ENCODE measurements at regions not wholly inside any gene's neighbourhood (a gene's known extent, or its start where the extent isn't known, plus 50 kb on each side); places are given as distances from the start of the nearest gene placed in this dataset.

- H3K27me3 Mint-ChIP-seq (ENCODE audit: low read depth) = peaks cover 4% of the 10 kb centered on the region
- no peak overlapping the region for H2BK20ac ChIP-seq (ENCODE audit: low read depth, low read length, poor library complexity, severe bottlenecking)
- H3K27ac Mint-ChIP-seq = no peak overlapping the region
- no peak overlapping the region for H2BK120ac ChIP-seq (ENCODE audit: low read depth, low read length, poor library complexity, severe bottlenecking)
- no peak overlapping the region for H2AK5ac ChIP-seq (ENCODE audit: insufficient read length, low read length)
- DNase-seq = no peak
- H2BK15ac ChIP-seq (ENCODE audit: low read depth, low read length) = no peak overlapping the region
- no peaks in the 10 kb centered on the region for H3K27me3 ChIP-seq (ENCODE audit: insufficient read depth, low read length)
- H3K9me3 ChIP-seq (ENCODE audit: control insufficient read depth, low read depth, low read length) = no peaks in the 10 kb centered on the region
- no peaks in the 10 kb centered on the region for H3K4me1 ChIP-seq (ENCODE audit: insufficient read depth, low read length)
- no peak overlapping the region for H2BK5ac ChIP-seq (ENCODE audit: insufficient read length, low read length)
- H3K79me2 ChIP-seq (ENCODE audit: insufficient read depth, low read length) = no peaks in the 10 kb centered on the region
- no peak overlapping the region for H3K27ac ChIP-seq (ENCODE audit: insufficient read length, low read depth, low read length)
- H3K79me1 ChIP-seq (ENCODE audit: insufficient read depth, low read depth, low read length, poor library complexity, severe bottlenecking) = no peaks in the 10 kb centered on the region
- no peaks in the 10 kb centered on the region for H3K23me2 ChIP-seq (ENCODE audit: insufficient read length, low read depth, low read length, poor library complexity, severe bottlenecking)
- no peak overlapping the region for H3K4ac ChIP-seq (ENCODE audit: low read depth, low read length)
- no peak overlapping the region for H3K23ac ChIP-seq (ENCODE audit: insufficient read length, low read depth, low read length)
- no peak overlapping the region for H3K18ac ChIP-seq (ENCODE audit: insufficient read length, low read depth, low read length)
- no peaks in the 10 kb centered on the region for H4K20me1 ChIP-seq (ENCODE audit: control insufficient read depth, insufficient read depth, insufficient read length)
- H3K4me1 Mint-ChIP-seq = peaks cover 7 to 14% of the 10 kb centered on the region in 2 experiments
- H3K4me2 ChIP-seq (ENCODE audit: insufficient read depth, insufficient read length, low read length) = no peak overlapping the region
- H3K9me3 Mint-ChIP-seq = no peaks in the 10 kb centered on the region
- no peak overlapping the region for H3K4me3 Mint-ChIP-seq
- H2AFZ ChIP-seq (ENCODE audit: low read length) = no peak overlapping the region
- H4K8ac ChIP-seq (replicated peaks; ENCODE audit: insufficient read length, low read depth, low read length) = no peak overlapping the region
- H3K9ac ChIP-seq (ENCODE audit: extremely low read depth, insufficient read length, low read length) = no peak overlapping the region
- H4K91ac ChIP-seq (ENCODE audit: insufficient read length, low read depth, low read length) = no peak overlapping the region
- H3K14ac ChIP-seq (ENCODE audit: insufficient read depth, low read length) = no peak overlapping the region; the same call in 1 of the 2 replicates
- no peak for TF ChIP-seq CTCF (conservative IDR thresholded peaks at IDR 0.05)
- H4K5ac ChIP-seq (ENCODE audit: insufficient read length, low read depth, low read length) = no peak overlapping the region
- no peak overlapping the region for H3K56ac ChIP-seq (ENCODE audit: insufficient read length, low read depth, low read length)
- no peak overlapping the region for H2BK12ac ChIP-seq (ENCODE audit: insufficient read length, low read depth, low read length)
- H3T11ph ChIP-seq (ENCODE audit: low read length) = no peak overlapping the region
- no peaks in the 10 kb centered on the region for H3K36me3 Mint-ChIP-seq (ENCODE audit: insufficient read depth in 1 of 3, low read depth in 3 of 3)
- no CpG with 5 or more reads among the region's 3 CpGs for WGBS (ENCODE audit: extremely low coverage, insufficient read length, low lambda C conversion rate)
Observed at GRCh38 chr4:41389356-41389755, 132.6 kb downstream of the UCHL1 start.
